ENCODE measurements at regions not wholly inside any gene's neighbourhood (a gene's known extent, or its start where the extent isn't known, plus 50 kb on each side); places are given as distances from the start of the nearest gene placed in this dataset.

GRCh38 chr10:52961323-52961722 is 188.7 kb upstream of the MBL2 start:
- TF ChIP-seq EZH2 (IDR thresholded peaks at IDR 0.05) (no peak), POLR2AphosphoS5 (IDR thresholded peaks at IDR 0.05; ENCODE audit: borderline replicate concordance, low read depth, low read length) (no peak), FOXP2 (optimal IDR thresholded peaks at IDR 0.05; ENCODE audit: control extremely low read depth, extremely low read length, insufficient read depth) (no peak)

Data from SK-N-MC (cell line).